ENCODE measurements at regions not wholly inside any gene's neighbourhood (a gene's known extent, or its start where the extent isn't known, plus 50 kb on each side); places are given as distances from the start of the nearest gene placed in this dataset.

DNA sequence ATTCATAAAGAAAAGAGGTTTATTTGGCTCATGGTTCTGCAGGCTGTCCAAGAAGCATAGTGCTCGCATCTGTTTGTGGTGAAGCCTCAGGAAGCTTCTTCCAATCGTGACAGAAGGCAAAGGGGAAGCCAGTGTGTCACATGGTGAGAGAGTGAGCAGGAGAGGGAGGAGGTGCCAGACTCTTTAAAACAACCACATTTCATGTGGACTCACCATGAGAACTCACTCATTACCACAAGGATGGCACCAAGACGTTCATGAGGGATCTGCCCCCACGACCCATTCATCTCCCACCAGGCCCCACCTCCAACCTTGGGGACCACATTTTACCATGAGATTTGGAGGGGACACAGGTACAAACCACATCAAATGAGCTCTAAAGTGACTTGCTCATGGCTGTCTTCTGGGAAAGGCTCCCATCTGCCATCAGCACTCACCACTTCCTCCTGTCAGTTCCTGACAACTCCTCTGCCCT is 327.3 kb upstream of the TLE3 start:
- peaks cover 8% of the 10 kb centered on the region for H3K9me3 Mint-ChIP-seq (ENCODE audit: low read depth)
- H3K27me3 Mint-ChIP-seq, result peaks cover 75% of the 10 kb centered on the region
- no peaks in the 10 kb centered on the region for H3K4me1 Mint-ChIP-seq (ENCODE audit: low read depth)
- TF ChIP-seq, protein P1, sequence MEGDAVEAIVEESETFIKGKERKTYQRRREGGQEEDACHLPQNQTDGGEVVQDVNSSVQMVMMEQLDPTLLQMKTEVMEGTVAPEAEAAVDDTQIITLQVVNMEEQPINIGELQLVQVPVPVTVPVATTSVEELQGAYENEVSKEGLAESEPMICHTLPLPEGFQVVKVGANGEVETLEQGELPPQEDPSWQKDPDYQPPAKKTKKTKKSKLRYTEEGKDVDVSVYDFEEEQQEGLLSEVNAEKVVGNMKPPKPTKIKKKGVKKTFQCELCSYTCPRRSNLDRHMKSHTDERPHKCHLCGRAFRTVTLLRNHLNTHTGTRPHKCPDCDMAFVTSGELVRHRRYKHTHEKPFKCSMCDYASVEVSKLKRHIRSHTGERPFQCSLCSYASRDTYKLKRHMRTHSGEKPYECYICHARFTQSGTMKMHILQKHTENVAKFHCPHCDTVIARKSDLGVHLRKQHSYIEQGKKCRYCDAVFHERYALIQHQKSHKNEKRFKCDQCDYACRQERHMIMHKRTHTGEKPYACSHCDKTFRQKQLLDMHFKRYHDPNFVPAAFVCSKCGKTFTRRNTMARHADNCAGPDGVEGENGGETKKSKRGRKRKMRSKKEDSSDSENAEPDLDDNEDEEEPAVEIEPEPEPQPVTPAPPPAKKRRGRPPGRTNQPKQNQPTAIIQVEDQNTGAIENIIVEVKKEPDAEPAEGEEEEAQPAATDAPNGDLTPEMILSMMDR (IDR thresholded peaks at IDR 0.05; ENCODE audit: unreplicated experiment), result no peak
- no peaks in the 10 kb centered on the region for H3K36me3 Mint-ChIP-seq (ENCODE audit: insufficient read depth)
- no peak overlapping the region for H3K4me3 Mint-ChIP-seq (ENCODE audit: low read depth)
- DNase-seq (ENCODE audit: low spot score, unreplicated experiment), result no peak
- no peak overlapping the region for H3K27ac Mint-ChIP-seq

DNA sequence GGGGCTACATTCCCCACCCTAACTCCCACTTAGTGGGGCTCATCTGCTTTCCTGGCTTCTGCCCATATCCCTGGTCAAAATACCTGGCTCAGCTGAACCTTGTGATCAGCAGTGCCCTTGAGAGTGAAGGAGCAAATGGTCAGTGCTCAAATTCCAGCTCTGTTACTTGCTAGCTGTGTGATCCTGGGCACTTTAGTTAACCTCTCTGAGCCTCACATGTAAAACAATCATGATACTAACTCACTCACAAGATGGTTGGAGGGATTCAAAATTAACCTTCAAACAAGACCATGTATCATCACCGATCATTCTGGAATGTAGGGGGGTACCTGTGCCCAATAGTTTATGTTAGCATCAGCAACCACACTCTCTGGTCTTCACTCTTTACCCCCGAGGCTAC is 325.6 kb upstream of the TLE3 start:
- H3K9me3 Mint-ChIP-seq (ENCODE audit: low read depth), result peaks cover 3% of the 10 kb centered on the region
- H3K27me3 Mint-ChIP-seq, result peaks cover 76% of the 10 kb centered on the region
- H3K4me3 Mint-ChIP-seq (ENCODE audit: low read depth), result no peak overlapping the region
- H3K27ac Mint-ChIP-seq, result no peak overlapping the region
- H3K36me3 Mint-ChIP-seq (ENCODE audit: insufficient read depth), result no peaks in the 10 kb centered on the region
- TF ChIP-seq, protein P1 (IDR thresholded peaks at IDR 0.05; ENCODE audit: unreplicated experiment), result no peak
- DNase-seq (ENCODE audit: low spot score, unreplicated experiment), result no peak
- H3K4me1 Mint-ChIP-seq (ENCODE audit: low read depth), result no peaks in the 10 kb centered on the region

DNA sequence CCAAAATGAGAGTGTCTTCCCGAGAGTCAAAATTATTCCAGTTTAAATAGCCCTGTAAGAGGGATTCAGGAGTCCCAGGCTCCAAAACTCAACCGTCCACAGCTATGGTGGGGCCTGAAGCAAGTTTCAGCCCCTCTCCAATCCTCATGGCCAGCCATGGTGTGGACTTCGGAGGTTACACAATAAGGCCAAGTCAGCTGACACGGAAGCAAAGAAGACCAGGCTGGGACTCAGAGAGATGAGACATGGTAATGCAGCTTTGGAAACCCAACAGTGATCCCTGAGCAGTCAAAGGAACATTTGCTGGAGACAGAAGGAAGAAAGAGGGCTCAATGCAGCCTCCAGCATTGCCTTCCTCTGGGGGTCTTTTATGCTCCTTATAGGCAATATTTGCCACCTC is 324.6 kb upstream of the TLE3 start:
- no peak for DNase-seq (ENCODE audit: low spot score, unreplicated experiment)
- TF ChIP-seq, protein P1 (IDR thresholded peaks at IDR 0.05; ENCODE audit: unreplicated experiment), result no peak
- Mint-ChIP-seq H3K27ac (no peak overlapping the region), H3K4me1 (ENCODE audit: low read depth) (no peaks in the 10 kb centered on the region), H3K36me3 (ENCODE audit: insufficient read depth) (no peaks in the 10 kb centered on the region), H3K27me3 (peaks cover 78% of the 10 kb centered on the region), H3K9me3 (ENCODE audit: low read depth) (no peaks in the 10 kb centered on the region), H3K4me3 (ENCODE audit: low read depth) (no peak overlapping the region)

DNA sequence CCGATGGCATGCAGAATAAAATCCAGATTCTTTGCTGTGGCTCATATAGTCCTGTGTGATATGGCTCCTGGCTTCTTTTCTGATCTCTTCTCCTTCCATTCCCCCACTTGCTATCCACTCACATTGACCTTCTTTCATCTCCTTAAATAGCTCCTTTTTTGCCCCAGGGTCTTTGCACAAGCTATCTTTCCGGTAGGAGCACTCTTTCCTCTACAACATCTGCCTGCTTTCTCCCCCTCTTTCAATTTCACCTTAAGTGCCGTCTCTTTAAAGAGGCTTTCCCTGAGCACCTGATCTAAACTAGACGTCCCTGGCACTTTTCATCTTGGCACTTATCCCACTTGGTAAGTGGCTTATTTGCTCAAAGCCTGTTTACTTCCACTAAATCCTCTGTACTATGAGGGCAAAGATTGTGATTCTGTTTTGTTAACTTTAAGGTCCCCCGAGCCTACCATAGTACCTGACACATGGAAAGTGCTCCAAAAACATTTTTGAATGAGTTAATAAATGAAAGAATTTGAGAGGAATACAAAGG is 323.3 kb upstream of the TLE3 start:
- DNase-seq (ENCODE audit: low spot score, unreplicated experiment), result no peak
- no peaks in the 10 kb centered on the region for H3K36me3 Mint-ChIP-seq (ENCODE audit: insufficient read depth)
- no peak overlapping the region for H3K4me3 Mint-ChIP-seq (ENCODE audit: low read depth)
- no peak overlapping the region for H3K27ac Mint-ChIP-seq
- H3K4me1 Mint-ChIP-seq (ENCODE audit: low read depth), result no peaks in the 10 kb centered on the region
- TF ChIP-seq, protein P1 (IDR thresholded peaks at IDR 0.05; ENCODE audit: unreplicated experiment), result no peak
- H3K9me3 Mint-ChIP-seq (ENCODE audit: low read depth), result no peaks in the 10 kb centered on the region
- H3K27me3 Mint-ChIP-seq, result peaks cover 85% of the 10 kb centered on the region

DNA sequence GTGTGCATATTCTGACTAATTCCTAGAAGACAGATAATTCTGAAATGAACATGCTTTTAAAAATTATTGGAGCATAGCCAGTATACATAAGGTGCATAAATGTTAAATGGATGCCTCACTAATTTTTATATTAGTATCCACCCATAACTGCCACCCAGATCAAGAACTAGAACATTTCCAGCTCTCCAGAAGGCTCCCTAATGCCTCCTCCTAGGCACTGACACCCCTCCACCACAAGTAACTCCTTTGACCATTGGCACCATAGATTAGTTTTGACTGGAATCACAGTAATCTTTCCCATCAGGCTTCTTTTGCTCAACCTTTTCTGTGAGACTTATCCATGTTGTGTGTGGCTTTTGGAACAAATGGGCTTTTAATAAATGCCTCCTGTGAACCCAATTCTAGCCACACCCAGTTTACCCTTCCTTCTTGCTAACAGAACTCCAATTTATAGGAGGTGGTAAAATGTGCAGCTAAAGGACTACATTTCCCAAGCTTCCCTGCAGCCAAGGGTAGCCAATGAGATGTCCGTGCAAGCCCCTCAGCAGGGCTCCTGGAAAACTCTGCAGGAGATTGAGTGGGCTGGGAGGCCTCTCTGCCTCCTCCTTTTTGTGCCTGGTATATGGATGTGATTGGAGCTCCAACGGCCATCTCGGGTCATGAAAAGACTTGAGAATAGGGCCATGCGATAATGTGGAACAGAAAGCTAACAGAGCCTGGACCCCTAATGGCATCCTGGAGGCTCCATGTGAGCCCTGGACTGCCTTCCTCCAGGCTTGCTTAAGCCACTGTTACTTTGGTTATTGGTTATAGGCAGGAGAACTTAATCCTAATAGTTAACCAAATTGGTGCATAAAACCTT is 322.6 kb upstream of the TLE3 start:
- no peaks in the 10 kb centered on the region for H3K9me3 Mint-ChIP-seq (ENCODE audit: low read depth)
- peaks cover 81% of the 10 kb centered on the region for H3K27me3 Mint-ChIP-seq
- no peak overlapping the region for H3K4me3 Mint-ChIP-seq (ENCODE audit: low read depth)
- no peaks in the 10 kb centered on the region for H3K36me3 Mint-ChIP-seq (ENCODE audit: insufficient read depth)
- no peaks in the 10 kb centered on the region for H3K4me1 Mint-ChIP-seq (ENCODE audit: low read depth)
- no peak overlapping the region for H3K27ac Mint-ChIP-seq
- TF ChIP-seq, protein P1 (IDR thresholded peaks at IDR 0.05; ENCODE audit: unreplicated experiment), result no peak
- no peak for DNase-seq (ENCODE audit: low spot score, unreplicated experiment)

All from progenitor cell of endocrine pancreas (in vitro differentiated cells).